ENCODE measurements at regions not wholly inside any gene's neighbourhood (a gene's known extent, or its start where the extent isn't known, plus 50 kb on each side); places are given as distances from the start of the nearest gene placed in this dataset.

- TF ChIP-seq CTCF (IDR thresholded peaks at IDR 0.05; ENCODE audit: poor library complexity) (no peak), EZH2 (IDR thresholded peaks at IDR 0.05; ENCODE audit: borderline replicate concordance) (no peak), EZH2phosphoT487 (IDR thresholded peaks at IDR 0.05; ENCODE audit: low read depth, severe bottlenecking, unreplicated experiment) (no peak)
Measured at GRCh38 chr15:70396807-70397206, 299.1 kb upstream of the TLE3 start.

Measured in hepatocyte (in vitro differentiated cells).